Stimulated activated CD4-positive, alpha-beta T cell treated with anti-CD3 and anti-CD28 coated beads, Interleukin-2, amount 100 ng/mL, for 24 hours (primary cell): ENCODE measurements at regions not wholly inside any gene's neighbourhood (a gene's known extent, or its start where the extent isn't known, plus 50 kb on each side); places are given as distances from the start of the nearest gene placed in this dataset.

Experiments used
- DNase-seq, 2 donors: peaks; one replicate each; pipeline ENCODE4 v3.0.0-alpha.2; 2020

DNA sequence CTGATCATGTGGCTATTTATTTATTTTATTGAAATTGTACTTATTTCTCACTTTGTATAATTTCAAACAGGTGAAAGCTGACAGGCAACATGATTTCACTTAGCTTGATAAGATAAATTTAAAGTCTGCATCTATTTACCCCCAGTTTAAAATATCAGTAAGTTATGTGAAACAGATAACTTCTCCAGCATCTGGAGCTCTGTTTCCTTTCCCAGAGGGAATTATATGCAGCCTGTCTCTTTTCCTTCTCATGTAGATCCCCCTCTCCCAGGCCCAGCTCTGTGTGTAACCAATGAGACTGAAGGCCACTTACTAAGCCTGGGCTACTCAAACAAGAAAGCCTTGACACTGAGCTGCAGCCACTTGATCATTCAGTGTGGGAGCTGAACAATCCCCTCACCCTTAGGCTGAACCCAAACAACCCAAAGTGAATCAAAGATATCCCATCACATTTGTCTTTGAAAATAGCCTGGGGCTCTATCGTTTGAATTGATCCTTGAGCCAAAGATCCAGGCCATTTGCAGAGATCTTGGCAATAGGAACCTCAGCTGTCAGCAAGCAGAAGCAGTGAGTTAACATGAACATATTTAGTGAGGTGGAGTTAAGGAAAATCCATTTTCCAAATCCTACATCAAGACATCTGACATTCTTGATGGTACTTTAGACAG lies 383.9 kb downstream of the TGFB2 start:
- no peak for DNase-seq

GRCh38 chr1:218735436-218736032 lies 390.4 kb downstream of the TGFB2 start:
- DNase-seq, result no peak

DNA sequence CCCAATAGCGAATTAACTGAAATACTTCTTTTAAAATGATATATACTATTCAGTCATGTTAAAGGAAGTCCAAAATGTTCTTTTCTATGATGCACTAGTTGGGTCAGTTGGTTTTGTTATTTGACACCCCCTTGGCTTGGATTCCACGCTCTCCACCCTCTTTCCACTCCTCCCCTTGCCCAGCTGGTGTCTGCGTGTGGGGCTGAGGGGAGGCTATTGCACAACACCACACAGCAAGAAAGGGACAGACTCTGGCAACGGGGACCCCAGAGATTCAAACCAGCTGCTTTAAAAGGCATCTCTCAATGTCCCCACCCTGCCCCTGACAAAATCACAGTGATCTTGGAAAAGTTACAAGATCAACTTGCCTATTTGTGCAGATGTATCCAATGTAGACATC lies 394.3 kb downstream of the TGFB2 start:
- DNase-seq, result no peak

DNA sequence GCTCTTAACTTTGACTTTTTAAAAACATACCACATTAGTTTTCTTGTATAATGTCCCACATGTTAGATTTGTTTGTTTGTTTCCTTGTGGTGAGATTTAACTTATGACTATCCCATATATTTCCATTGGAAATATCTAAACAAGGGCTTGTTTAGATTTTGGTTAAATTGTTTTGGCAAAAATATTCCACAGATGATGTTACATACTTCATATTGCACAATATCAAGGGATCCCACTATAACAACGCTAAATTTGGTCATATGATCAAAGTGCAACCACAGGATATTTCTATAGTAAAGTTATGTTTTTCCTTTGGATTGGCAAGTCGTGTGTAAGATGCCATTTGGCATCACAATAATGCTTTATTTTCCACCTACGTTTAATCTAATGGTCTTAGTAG lies 396.7 kb downstream of the TGFB2 start:
- DNase-seq, result no peak

DNA sequence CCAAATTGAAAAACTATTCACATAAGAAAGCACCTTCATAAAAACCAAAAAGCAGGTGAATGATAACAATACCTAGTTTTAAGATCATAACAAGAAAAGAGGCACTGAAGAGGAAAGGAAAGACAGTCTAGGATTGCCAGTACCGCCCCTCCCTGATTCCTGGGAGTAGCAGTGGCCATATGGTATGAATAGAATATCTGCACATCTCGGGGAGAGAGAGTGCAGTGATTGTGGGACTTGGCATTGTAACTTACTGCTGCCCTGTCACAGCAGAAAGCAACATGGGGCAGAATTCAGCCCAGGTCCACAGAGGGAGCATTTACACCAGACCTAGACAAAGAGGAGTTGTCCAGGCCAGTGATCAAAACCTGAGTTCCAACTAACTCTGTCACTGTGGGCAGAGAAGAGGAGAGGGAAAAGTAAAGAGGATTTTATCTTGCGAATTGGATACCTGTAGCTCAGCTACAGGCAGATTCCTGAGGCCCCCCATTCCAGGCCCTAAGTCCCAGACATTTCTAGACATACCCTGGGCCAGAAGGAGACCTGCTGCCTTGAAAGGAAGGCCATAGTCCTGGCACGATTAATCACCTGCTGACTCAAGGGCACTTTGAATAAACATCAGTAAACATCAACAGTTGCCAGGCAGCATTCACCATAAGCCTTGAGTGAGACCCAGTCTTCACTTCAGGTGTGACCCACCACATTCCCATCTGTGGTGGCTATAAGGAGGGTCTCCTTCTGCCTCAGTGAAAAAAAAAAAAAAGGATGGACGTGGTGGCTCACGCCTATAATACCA lies 397.5 kb downstream of the TGFB2 start:
- DNase-seq, result no peak

GRCh38 chr1:218743861-218744505 lies 398.8 kb downstream of the TGFB2 start:
- no peak for DNase-seq

DNA sequence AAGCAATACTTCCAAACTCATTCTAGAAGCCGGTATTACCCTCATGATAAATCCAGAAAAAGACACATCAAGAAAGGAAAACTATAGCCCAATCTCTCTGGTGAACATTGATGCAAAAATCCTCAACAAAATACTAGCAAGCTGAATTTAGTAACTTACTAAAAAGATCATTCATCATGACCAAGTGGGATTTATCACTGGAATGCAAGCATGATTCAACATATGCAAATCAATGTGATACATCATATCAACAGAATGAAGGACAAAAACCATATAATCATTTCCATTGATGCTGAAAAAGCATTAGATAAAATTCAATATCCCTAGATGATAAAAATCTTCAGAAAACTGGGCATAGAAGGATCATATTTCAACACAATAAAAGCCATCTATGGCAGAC lies 402.9 kb downstream of the TGFB2 start:
- DNase-seq, result no peak

GRCh38 chr1:218750216-218750970 lies 405.3 kb downstream of the TGFB2 start:
- DNase-seq, result no peak

- DNase-seq, result no peak
Measured at GRCh38 chr1:218751208-218751948, 406.2 kb downstream of the TGFB2 start.

DNA sequence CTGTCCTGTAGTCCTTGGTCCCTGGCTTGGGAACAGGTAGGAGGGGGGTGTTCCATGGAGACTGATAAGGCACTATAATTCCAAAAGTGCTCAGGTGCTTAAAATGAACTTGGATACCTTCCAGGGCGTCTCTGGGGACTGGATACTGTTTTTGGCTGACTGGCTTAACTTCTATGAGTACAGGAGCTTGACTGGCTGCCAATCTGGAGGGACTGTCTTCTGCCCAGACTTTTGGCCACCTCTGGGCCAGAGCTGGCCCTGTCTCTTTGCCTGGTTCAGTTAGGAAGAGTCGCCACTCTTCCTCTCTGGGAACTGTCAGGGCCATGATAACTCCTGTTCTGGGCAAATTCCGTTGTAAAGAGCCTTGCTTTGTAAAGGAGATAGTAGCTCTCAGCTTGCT lies 407.0 kb downstream of the TGFB2 start:
- DNase-seq, result no peak

GRCh38 chr1:218754477-218754876 lies 409.3 kb downstream of the TGFB2 start:
- no peak for DNase-seq

- no peak for DNase-seq
Measured at GRCh38 chr1:218755128-218755527, 410.0 kb downstream of the TGFB2 start.

DNA sequence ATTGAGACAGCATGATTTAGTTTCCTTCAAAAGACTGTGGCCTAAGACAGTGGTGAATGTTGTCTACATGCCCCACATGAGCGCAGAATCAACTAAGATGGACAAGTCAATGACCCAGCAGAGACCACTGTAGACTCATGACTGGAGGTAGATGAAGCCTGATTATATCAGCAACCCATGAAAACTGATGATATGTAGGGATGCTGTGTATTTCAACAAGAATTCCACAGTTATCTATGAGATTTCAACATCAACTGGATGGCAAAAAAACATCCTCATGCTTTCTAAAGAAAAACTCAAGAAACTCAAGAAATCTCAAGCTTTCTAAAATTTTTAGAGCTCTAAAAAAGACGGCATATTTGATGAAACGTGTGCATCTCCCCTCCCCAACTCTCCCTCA lies 413.9 kb upstream of the LYPLAL1 start:
- no peak for DNase-seq

DNA sequence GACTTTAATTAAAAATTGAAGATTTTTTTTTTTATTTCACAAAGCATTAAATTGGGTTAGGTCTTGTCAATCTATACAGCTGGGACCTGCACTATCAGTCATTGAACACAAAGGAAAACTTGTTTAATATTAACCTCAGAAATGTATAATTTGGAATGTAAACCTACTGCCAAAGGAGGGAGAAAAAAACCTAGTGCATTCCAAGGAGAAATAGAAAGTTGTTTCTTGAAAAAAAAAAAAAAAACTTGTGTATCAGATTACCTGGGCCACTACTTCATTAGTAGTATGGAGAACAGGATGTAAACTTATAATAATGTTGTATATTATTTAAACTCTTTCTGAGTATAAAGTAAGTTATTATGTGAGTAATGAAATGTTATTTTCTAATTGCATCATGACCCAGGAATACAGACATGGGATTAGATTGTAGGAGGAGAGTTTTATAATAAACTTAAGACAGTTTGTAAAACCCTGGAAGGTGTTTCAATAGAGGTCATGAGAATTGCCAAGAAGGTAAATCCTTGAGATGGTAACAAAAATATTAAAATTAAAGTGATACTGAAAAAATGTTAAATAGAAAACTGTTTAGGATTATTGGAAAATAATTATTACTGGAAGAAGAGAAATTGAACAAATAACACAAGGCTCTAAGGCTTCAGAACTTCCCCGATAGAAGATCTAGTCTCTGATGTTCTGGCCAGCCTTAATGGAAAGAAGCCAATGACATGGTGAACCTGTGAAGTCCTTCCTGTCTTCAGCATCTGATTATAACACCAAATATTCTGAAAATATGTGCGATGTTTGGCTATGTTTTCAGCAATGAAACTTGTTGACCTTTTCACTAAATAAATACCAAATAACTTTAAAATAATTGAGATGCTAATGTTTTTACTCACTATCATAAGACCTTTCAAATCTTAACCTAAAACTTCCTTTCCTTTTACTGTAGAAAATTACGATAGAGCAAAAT lies 412.8 kb upstream of the LYPLAL1 start:
- DNase-seq, result no peak

DNA sequence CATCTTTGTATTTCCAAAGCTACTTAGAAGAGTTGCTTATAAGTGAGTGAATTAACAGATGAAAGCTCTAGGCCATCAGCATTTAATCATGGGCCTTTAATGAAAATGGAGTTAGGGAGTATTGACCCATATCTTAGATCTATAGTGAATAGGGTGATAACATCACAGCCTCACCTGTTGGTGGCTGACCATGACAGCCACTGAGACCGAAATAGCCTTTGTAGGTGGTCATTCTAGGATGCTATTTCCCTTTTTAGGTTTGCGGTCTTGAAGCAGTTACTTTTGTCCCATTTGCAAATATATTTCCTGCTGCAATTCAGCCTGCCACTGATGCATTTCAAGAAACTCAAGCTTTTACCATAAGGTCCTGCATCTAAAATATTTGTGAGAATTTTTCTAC lies 410.1 kb upstream of the LYPLAL1 start:
- no peak for DNase-seq

DNA sequence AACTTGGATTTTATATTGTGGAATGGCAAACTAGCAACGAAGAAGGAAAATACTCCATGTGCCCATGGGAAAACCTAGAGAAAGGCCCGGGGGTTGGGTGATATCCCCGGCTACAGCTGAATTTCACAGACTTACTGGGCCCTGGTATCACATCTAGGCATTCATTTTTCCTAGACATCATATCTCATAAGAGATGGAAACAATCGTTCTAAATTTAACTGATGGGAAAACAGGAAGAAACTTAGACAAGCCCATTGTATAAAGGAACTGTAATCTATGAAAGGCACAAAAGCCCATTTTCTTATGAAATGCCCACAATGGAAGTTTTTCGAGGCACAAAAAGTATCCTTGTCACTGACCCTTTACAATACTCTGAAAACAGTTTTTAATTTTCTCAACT lies 407.9 kb upstream of the LYPLAL1 start:
- no peak for DNase-seq

GRCh38 chr1:218771931-218772330 lies 401.7 kb upstream of the LYPLAL1 start:
- no peak for DNase-seq

- no peak for DNase-seq
Measured at GRCh38 chr1:218772575-218772974, 401.1 kb upstream of the LYPLAL1 start.

DNA sequence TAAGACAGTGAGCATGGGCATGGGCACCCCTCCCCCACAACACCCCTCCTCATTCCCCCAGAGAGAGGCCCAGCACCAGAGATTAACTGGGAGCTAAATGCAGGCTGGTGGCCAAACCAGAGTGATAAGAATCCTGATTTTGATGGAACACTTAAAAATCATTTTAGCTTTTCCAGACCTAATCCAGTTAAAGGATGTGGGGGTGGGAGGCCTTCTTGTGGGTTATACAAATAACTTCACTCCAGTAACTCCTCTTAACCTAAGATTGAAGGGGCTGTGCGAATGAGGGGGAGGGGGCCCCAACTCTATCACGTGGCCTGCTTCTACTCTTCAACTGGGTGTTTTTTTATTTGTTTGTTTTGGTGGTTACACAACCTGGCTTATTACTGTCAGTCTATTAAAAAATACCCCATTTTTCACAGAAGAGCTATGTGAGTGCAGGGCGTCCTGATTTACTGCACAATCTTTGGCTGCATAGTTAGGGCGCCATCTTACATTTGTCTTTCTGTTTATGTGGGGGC lies 398.1 kb upstream of the LYPLAL1 start:
- no peak for DNase-seq

- DNase-seq, result no peak
Measured at GRCh38 chr1:218778257-218779126, 395.2 kb upstream of the LYPLAL1 start.
